GM23338 (cell line): ENCODE measurements at regions not wholly inside any gene's neighbourhood (a gene's known extent, or its start where the extent isn't known, plus 50 kb on each side); places are given as distances from the start of the nearest gene placed in this dataset.

Experiments used
- CTCF ChIP-seq, 2 experiments: fragments of 200-600 bp in 1 of 2; sonication (generic) in 1 of 2; conservative IDR thresholded peaks; 2 replicates each; pipeline versions ENCODE4 v1.5.1 to v1.6.1; 2016 to 2017; ENCODE audit warnings: antibody characterized with exemption in 2 of 2, low read depth in 2 of 2, mild to moderate bottlenecking in 2 of 2, moderate library complexity in 1 of 2
- EZH2phosphoT487 ChIP-seq: fragments of 200-600 bp; sonication (generic); IDR thresholded peaks from one replicate; pipeline ENCODE4 v1.8.1; 2018; ENCODE audit warnings: antibody characterized with exemption; ENCODE audit not compliant: unreplicated experiment
- POLR2AphosphoS5 ChIP-seq: IDR thresholded peaks from 2 replicates; pipeline ENCODE4 v1.6.1; 2016; ENCODE audit warnings: antibody characterized with exemption, low read depth
- REST ChIP-seq: IDR thresholded peaks from one replicate; pipeline ENCODE4 v1.6.1; 2018; ENCODE audit warnings: antibody characterized with exemption; ENCODE audit not compliant: unreplicated experiment

- no peak for TF ChIP-seq REST
- no peak for TF ChIP-seq CTCF (conservative IDR thresholded peaks at IDR 0.05; ENCODE audit: low read depth in 2 of 2)
- TF ChIP-seq POLR2AphosphoS5: no peak
- TF ChIP-seq EZH2phosphoT487: no peak
Measured at GRCh38 chr17:43344685-43345084, 54.1 kb upstream of the ARL4D start.
